Neural cell (in vitro differentiated cells): ENCODE measurements at regions not wholly inside any gene's neighbourhood (a gene's known extent, or its start where the extent isn't known, plus 50 kb on each side); places are given as distances from the start of the nearest gene placed in this dataset.

Experiments
- EZH2 ChIP-seq: fragments of 200-600, 300-800 bp; shearing (Covaris generic), sonication (generic); IDR thresholded peaks from 2 replicates; pipeline ENCODE4 v1.6.1; 2014; ENCODE audit warnings: antibody characterized with exemption, low read length, borderline replicate concordance, mild to moderate bottlenecking; ENCODE audit not compliant: insufficient read depth, poor library complexity, severe bottlenecking
- POLR2AphosphoS5 ChIP-seq: IDR thresholded peaks from 2 replicates; pipeline ENCODE4 v1.6.1; 2012
- TAF1 ChIP-seq: IDR thresholded peaks from 2 replicates; pipeline ENCODE4 v1.6.1; 2012; ENCODE audit warnings: low read depth
- TF ChIP-seq, protein P1 (sequence below): IDR thresholded peaks from 2 replicates; pipeline ENCODE4 v1.6.1; 2012; ENCODE audit warnings: borderline replicate concordance

GRCh38 chr4:24108567-24108966, 218.7 kb upstream of the PPARGC1A start:
- TF ChIP-seq POLR2AphosphoS5 = no peak
- TF ChIP-seq EZH2 = no peak
- no peak for TF ChIP-seq TAF1
- TF ChIP-seq, protein P1, sequence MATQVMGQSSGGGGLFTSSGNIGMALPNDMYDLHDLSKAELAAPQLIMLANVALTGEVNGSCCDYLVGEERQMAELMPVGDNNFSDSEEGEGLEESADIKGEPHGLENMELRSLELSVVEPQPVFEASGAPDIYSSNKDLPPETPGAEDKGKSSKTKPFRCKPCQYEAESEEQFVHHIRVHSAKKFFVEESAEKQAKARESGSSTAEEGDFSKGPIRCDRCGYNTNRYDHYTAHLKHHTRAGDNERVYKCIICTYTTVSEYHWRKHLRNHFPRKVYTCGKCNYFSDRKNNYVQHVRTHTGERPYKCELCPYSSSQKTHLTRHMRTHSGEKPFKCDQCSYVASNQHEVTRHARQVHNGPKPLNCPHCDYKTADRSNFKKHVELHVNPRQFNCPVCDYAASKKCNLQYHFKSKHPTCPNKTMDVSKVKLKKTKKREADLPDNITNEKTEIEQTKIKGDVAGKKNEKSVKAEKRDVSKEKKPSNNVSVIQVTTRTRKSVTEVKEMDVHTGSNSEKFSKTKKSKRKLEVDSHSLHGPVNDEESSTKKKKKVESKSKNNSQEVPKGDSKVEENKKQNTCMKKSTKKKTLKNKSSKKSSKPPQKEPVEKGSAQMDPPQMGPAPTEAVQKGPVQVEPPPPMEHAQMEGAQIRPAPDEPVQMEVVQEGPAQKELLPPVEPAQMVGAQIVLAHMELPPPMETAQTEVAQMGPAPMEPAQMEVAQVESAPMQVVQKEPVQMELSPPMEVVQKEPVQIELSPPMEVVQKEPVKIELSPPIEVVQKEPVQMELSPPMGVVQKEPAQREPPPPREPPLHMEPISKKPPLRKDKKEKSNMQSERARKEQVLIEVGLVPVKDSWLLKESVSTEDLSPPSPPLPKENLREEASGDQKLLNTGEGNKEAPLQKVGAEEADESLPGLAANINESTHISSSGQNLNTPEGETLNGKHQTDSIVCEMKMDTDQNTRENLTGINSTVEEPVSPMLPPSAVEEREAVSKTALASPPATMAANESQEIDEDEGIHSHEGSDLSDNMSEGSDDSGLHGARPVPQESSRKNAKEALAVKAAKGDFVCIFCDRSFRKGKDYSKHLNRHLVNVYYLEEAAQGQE = no peak
